Colon (tissue), 2 donors: ENCODE measurements at regions not wholly inside any gene's neighbourhood (a gene's known extent, or its start where the extent isn't known, plus 50 kb on each side); places are given as distances from the start of the nearest gene placed in this dataset.

Experiments
- FAIRE-seq: peaks from 2 replicates; lab custom pipeline; 2012; peaks lifted over from hg19 to GRCh38; lab: Jason Lieb, UNC
- donor health status: control.
- donor health status: control.

DNA sequence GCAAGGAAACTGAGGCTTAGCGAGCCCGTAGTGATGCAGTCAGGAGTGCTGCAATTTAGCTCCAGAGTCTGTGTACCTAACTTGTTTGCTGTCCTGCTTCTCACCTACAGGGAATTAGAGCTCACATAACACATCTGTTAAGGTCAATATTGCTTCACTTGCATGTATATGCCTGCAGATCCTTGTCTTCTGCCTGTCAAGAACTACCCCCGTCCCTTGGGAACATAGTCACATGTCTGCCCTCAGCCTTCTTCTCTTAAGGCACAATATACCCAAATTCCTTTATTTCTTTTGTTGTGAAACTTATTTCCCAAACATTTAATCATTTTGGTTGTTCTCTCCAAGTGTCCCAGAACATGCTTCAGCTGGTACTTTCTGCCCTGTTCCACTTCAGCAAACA is 103.3 kb upstream of the LEF1 start:
- FAIRE-seq: no peak

DNA sequence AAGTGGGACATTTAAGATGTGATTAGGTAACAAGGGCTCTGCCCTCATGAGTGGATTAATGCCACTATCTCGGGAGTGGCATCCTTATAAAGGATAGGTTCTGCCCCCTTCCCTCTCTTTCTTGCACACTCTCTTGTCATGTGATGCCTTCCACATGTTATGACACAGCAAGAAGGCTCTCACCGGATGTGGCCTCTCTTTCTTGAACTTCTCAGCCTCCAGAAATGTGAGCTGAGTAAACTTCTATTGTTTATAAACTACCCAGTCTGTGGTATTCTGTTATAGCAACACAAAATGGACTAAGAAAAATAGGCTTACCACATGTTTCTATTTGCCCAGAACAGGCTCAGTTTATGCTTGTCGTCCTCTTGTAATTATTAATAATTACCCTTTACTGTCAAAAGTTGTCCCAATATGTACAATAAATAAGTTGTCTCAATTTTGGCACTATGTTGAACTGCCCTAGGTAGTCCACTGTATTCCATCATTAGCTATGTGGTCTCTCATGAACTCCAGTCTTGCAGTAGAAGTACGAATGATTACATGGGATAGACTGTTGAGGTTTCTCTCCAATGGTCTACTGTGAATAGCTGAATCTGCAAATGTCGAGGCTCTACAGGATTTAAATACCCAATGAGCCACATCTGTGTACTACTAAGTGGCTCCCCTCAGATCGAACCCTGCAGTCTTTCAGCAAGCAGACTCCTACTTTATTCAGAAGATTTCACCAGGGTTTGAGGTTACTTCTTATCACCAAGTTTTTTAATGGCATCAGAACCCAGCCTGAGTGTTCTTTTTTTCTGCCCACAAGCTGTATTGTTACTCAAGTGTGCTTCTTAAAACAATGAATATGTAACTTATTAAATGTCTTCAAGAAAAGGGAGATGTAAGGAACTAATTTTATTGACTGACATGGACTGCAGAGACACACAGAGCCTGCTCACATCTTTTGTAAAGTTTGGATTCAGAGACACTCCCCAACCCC is 102.0 kb upstream of the LEF1 start:
- no peak for FAIRE-seq

DNA sequence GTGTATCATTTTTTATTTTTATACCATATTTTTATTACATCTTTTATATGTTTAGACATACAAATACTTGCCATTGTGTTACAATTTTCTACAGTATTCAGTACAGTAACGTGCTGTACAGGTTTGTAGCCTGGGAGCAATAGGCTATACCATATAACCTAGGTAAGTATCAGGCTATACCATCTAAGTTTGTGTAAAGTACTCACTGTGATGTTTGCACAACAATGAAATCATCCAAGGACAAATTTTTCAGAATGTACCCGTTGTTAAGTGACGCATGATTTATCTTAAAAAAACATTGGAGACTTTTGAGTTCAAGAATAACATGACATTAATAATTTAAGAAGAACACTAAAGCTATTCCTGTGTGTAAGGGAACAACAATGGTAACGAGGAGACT is 96.0 kb upstream of the LEF1 start:
- no peak for FAIRE-seq

DNA sequence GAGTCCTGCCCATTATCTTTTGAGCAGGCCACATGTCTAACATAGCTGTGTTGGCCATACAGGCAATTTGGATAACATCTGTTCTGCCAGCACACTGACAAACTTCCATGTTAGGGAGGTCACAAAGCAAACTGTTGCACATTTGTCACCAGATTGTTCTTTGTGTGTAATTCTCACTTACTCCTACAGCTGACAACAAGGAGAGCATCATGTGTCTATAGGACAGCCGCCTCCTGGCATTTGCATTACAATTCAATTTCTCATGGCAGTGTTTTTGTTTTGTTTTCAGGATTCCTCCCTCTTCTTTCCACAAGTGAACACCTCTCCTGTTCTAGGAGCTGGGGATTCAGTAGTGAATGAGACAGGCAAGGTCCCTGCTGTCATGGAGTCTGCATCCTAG is 94.3 kb upstream of the LEF1 start:
- no peak for FAIRE-seq

DNA sequence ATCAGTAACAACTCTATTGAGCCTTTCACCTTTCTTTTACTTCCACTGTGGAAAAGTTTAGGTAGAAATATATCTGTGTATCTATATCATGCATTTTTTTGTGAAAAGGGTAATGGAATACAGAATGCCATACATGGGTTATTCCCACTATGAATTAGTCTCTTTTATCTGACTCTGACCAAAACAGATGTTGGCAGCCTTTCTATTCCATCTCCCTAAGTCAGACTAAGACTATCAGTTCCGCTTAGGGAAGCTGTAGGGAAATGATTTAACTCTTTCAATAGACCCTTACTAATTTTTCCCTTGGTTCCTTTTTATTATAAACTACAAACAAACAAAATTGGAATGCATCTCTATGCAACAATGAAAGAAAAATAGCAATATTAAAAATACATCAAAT is 92.3 kb upstream of the LEF1 start:
- FAIRE-seq: no peak

DNA sequence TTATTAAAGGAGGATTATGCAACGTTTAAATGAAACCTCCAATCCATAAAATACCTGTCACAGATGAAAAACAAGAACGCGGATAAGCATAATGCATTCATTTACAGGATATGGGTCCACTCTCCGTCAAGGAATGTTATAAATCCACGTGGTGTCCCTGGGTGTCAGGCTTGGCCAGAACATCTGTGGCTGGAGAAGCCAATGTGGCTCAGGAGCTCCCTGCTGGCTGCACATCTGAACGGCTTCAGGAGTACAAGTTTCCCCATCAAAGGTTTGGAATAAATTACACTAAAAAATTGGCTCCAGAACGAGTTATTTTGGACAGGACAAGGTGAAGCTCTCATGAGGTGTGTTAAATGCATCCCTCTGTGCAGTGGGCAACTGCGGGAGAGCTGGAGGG is 87.8 kb upstream of the LEF1 start:
- FAIRE-seq: no peak

DNA sequence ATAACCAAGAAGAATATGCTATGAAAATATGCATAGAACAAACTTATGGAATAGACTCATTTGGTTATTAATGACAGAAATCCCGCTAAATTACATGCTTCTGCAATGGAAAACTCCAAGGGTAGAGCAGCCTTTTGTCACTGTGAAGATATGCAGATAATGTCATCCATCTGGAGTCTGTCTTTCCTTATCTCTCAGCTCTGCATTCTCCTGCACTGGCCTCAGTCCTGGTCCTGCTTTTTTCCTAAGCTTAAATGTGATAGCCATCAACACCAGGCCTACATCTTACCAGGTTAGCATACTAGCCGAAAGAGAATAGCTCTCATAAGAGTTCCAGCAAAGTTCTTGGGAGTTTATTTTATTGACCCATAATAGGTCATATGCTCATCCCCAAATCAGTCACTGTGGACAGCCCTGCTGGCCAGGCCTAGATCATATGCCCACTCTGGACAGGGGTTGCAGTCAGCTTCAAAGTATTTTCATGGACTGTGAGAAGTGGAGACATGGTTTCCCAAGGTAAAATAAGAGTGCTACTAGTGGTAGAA is 86.5 kb upstream of the LEF1 start:
- FAIRE-seq: no peak

DNA sequence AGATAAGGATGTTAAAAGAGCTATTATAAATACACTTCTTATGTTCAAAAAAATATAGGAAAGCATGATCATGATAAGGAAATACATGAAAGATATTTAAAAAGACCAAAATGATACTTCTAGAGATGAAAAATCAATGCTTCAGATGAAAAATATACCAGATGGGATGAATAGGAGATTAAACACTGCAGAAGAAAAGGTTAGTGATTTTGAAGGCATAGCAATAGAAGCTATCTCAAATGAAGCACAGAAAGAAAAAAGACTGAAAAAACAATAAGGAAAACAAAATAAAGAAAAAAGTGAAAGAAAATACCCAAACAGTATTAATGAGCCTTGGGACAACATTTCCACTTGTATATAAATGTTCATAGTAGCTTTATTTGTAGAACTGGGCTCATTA is 80.7 kb upstream of the LEF1 start:
- no peak for FAIRE-seq

DNA sequence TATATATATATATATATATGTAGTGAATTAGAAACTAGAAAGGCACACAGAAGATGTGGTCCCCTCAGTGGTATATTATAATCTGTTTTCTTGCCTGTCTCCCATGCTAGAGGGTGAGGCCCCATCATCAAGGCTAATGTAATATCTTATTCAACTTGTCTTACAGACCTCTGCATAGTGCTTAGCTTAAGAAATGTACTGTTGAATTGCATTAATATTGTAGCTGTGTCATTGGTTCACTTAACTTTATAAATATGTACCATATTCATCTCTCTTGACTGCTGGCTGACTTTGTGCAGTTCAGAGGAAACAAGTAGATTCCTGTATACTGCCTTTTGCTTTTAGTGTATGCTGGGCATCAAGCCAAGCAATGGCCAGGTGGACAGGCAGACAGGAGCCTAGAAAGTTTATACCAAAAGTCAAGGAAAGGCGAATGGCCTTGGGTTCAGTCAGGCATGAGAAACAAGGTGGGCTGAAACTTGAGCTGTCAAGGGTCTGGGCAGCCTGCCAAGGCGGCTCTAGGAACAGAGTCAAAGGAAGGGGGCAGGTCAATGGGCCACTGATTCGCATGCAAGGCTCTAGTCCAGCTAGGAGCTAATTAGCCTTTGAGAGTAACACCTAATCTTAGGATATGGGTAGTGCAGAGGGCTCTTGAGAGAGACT is 78.8 kb upstream of the LEF1 start:
- no peak for FAIRE-seq

DNA sequence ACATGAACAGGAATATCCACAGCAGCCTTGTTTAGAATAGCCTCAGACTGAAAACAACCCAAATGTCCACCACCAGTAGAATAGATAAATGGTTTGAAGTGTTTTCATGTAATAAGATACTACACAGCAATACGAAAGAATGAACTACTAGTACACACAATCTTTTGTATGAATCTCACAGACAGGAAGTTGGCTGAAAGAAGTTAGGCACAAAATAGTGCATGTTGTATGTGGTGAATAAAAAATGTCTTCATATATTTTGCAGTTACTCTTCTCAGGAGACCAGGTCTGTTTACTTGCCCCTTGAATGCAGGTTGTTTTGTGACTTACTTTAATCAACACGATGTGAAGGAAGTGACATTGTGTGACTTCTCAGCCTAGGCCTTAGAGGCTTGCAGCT is 75.9 kb upstream of the LEF1 start:
- FAIRE-seq: no peak

DNA sequence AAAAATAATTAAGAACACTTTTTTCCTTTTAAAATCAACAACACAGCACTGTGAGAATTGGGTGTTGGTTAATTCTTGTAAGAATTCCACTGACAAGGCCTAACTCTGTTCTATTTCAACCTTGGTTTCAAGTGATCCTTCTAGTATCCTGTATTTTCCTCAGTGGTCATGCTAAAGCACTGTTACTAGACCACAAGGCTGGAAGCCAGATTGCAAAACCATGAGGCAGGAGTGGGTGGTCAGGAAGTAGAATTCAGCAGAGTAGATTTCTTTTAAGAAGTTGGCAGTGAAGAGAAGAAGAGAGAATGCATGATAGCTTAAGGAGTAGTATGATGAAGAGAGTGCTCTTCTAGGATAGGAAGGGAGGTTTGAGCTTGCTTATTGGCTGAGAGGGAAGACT is 71.6 kb upstream of the LEF1 start:
- FAIRE-seq: no peak

DNA sequence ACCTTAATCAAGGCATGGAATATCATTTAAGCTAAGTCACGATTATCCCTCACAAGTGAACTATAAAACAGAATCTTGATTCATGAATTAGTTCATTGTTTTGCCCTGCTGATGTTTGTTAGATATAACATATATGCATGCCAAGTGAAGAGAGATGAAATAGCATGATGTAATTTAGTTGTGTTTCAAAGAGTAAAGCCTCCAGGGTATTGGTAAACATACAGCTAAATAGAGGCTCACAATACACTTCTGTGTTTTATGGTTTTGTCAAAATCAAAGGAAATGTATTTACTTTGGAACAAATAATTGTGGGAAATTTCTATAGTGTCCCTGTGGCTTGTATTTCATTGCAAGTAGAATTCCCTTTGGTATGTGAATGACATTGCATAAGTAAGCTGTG is 69.0 kb upstream of the LEF1 start:
- no peak for FAIRE-seq

DNA sequence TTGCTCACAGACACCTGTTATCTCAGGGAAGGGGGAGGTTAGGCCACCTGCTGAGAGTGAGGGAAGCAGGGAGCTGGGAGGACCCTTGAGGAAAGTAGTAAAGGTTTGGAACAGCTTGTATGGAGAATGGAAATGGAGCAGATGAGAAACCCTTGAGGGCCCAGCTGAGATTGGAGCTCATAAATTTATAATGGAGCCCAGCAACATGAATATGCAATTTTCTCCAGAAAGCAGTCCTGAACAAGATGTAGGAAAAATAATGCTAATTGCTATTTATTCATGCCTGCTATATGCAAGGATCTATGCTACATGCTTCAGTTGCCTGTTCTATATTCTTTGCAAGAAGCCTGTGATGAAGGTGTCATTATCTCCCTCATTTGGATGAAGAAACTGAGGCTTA is 67.5 kb upstream of the LEF1 start:
- FAIRE-seq: no peak

DNA sequence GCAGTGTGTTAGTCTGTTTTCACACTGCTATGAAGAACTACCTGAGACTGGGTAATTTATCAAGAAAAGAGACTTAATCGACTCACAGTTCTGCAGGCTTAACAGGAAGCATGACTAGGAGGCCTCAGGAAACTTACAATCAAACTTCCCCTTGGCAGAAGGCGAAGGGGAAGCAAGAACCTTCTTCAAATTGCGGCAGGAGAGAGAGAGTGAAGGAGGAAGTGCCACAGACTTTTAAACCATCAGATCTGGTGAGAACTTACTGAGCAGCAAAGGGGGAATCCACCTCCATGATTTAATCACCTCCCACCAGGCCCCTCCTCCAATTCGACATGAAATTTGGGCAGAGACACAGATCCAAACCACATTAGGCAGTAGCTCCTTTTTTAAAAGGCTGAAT is 59.2 kb upstream of the LEF1 start:
- no peak for FAIRE-seq

DNA sequence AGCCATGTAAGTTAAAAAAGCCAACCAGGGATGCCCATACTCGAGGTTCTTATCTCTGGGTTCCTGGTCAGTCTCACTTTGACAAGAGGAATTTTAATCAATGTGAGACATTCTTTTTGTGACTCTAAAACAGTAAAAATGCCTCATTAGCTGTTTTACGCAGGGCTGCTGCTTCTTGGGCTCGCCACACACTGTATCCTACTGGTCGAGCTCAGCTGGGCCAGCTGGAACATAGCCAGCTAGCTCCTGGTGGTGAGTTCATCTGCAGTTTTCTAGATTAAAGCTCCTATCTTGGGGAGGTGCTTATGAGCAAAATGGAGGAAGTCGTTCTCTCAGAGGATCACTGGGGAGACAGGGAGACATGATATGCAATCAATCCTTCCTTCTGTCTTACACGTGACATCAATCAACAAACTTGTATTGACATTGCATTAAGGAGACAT is 55.9 kb upstream of the LEF1 start:
- no peak for FAIRE-seq

DNA sequence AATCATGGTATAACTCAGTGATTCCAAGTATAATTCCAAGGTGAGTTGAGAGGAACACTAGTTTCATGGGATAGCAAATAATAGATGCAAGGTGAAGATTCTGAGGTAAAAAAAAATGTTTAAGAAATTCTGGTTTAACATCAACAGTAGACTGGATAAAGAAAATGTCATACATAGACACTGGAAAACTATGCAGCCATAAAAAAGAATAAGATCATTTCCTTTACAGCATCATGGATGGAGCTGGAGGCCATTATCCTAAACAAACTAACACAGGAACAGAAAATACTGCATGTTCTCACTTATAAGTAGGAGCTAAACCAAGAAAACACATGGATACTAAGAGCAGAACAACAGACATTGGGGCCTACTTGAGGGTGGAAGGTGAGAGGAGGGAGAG is 54.6 kb upstream of the LEF1 start:
- no peak for FAIRE-seq

DNA sequence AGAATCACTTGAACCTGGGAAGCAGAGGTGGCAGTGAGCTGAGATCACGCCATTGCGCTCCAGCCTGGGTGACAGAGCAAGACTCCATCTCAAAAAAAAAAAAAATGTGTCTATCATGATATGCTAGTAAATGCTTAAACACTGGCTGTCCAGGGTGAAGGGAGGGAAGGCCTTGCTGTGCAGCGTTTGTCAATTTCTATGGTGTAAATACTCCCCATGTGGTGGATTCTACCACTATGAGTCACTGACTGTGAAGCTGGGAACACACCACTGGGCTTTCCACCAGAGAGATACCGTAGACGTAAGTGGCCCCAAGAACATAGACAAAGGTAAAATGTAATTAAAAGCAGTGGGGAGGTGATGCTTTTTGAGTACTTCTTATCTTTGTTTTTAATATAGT is 51.3 kb upstream of the LEF1 start:
- no peak for FAIRE-seq
